ENCODE measurements at regions not wholly inside any gene's neighbourhood (a gene's known extent, or its start where the extent isn't known, plus 50 kb on each side); places are given as distances from the start of the nearest gene placed in this dataset.

DNA sequence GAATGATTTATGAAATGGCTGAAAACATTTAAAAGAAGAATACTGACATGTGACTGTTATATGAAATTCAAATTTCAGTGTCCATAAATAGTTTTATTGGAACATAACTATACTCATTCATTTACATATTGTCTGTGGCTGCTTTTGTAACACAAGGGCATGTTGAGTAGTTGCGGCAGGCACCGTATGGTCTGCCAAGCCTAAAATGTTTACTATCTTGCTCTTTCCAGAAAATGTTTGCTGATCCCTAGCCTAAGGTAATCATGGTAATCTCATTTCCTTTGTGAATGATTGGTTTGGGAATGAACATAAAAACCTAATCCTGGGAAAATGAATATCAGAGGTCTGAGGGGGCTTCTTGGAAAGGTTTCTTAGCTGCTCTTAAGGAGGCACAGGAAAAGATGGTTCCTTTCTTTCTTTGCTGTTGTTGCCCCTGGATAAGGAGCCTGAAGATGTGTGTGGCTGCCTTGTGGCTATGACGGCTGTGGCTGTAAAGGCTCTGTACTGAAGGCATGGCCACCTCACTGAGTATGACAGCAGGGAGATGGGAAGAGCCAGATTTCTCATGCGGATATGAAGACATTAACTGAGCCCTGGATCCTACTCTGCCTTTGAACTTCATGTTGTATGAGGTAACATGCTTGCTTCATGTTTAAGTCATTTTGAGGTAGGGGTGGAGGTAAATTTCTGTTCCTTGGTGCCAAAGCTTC, 419.4 kb upstream of the CLINT1 start:
- no peak overlapping the region for H3K4me3 ChIP-seq (ENCODE audit: low read length)
- no peaks in the 10 kb centered on the region for H3K36me3 ChIP-seq (ENCODE audit: insufficient read depth, low read length)
- DNase-seq (no peak), ATAC-seq (ENCODE audit: poor library complexity) (no peak)
- H3K4me1 ChIP-seq (ENCODE audit: insufficient read depth, low read length) = no peaks in the 10 kb centered on the region
- H3K9me3 Mint-ChIP-seq = no peaks in the 10 kb centered on the region
- intact Hi-C loops (cut with DNase I, micrococcal nuclease) = no loop called here
- H3K27me3 ChIP-seq (ENCODE audit: control insufficient read depth in 1 of 2, insufficient read depth in 2 of 2, low read length in 2 of 2) = no peaks in the 10 kb centered on the region
- H3K9me3 ChIP-seq (ENCODE audit: control insufficient read depth in 1 of 2, insufficient read depth in 1 of 2, low read length in 2 of 2) = no peaks in the 10 kb centered on the region
- no peak overlapping the region for H3K27ac Mint-ChIP-seq
- H3K36me3 Mint-ChIP-seq (ENCODE audit: low read depth) = no peaks in the 10 kb centered on the region
- H3K27me3 Mint-ChIP-seq = no peaks in the 10 kb centered on the region
- no peak overlapping the region for H3K27ac ChIP-seq (ENCODE audit: low read depth in 1 of 2, low read length in 2 of 2)
- ChIA-PET CTCF (interaction anchor here (0.9 kb wide), 1 partner anchor 11 kb away, joined by 3 read pairs; no protein-coding TSS in a partner anchor), POLR2A (no interaction called here)
- TF ChIP-seq, protein P1, sequence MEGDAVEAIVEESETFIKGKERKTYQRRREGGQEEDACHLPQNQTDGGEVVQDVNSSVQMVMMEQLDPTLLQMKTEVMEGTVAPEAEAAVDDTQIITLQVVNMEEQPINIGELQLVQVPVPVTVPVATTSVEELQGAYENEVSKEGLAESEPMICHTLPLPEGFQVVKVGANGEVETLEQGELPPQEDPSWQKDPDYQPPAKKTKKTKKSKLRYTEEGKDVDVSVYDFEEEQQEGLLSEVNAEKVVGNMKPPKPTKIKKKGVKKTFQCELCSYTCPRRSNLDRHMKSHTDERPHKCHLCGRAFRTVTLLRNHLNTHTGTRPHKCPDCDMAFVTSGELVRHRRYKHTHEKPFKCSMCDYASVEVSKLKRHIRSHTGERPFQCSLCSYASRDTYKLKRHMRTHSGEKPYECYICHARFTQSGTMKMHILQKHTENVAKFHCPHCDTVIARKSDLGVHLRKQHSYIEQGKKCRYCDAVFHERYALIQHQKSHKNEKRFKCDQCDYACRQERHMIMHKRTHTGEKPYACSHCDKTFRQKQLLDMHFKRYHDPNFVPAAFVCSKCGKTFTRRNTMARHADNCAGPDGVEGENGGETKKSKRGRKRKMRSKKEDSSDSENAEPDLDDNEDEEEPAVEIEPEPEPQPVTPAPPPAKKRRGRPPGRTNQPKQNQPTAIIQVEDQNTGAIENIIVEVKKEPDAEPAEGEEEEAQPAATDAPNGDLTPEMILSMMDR (IDR thresholded peaks at IDR 0.05) = no peak
- H3K4me1 Mint-ChIP-seq (ENCODE audit: low read depth) = no peaks in the 10 kb centered on the region
- no peak overlapping the region for H3K4me3 Mint-ChIP-seq

DNA sequence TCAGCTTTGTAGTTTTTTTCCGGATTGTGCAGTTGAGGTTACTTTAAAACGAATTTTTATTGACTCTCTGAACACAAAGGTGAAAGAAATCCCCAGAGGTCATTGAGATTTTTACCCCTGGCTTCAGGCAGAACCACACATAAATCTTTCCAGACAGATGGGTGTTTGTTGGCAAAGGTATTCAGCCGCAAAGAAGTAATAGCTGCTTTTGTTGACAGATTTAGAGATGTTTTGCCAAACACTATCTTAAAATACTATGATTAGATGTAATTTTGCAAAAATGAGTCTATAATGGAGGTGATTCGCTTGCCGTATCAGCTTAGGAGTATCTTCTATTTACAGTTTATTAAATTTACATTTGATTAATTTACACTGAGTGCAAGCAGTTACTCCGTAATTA, 418.3 kb upstream of the CLINT1 start:
- intact Hi-C loops (cut with DNase I, micrococcal nuclease) = no loop called here
- CTCF ChIA-PET = no interaction called here
- H3K27ac Mint-ChIP-seq = no peak overlapping the region
- no peaks in the 10 kb centered on the region for H3K9me3 Mint-ChIP-seq
- DNase-seq (no peak), ATAC-seq (ENCODE audit: poor library complexity) (no peak)
- TF ChIP-seq, protein P1 (IDR thresholded peaks at IDR 0.05) = no peak
- H3K4me3 Mint-ChIP-seq = no peak overlapping the region
- no peak overlapping the region for H3K27ac ChIP-seq (ENCODE audit: low read depth in 1 of 2, low read length in 2 of 2)
- no peak overlapping the region for H3K4me3 ChIP-seq (ENCODE audit: low read length)
- H3K4me1 ChIP-seq (ENCODE audit: insufficient read depth, low read length) = no peaks in the 10 kb centered on the region
- no peaks in the 10 kb centered on the region for H3K27me3 Mint-ChIP-seq
- H3K9me3 ChIP-seq (ENCODE audit: control insufficient read depth in 1 of 2, insufficient read depth in 1 of 2, low read length in 2 of 2) = no peaks in the 10 kb centered on the region
- no peaks in the 10 kb centered on the region for H3K4me1 Mint-ChIP-seq (ENCODE audit: low read depth)
- POLR2A ChIA-PET = no interaction called here
- H3K27me3 ChIP-seq (ENCODE audit: control insufficient read depth in 1 of 2, insufficient read depth in 2 of 2, low read length in 2 of 2) = no peaks in the 10 kb centered on the region
- no peaks in the 10 kb centered on the region for H3K36me3 ChIP-seq (ENCODE audit: insufficient read depth, low read length)
- no peaks in the 10 kb centered on the region for H3K36me3 Mint-ChIP-seq (ENCODE audit: low read depth)

DNA sequence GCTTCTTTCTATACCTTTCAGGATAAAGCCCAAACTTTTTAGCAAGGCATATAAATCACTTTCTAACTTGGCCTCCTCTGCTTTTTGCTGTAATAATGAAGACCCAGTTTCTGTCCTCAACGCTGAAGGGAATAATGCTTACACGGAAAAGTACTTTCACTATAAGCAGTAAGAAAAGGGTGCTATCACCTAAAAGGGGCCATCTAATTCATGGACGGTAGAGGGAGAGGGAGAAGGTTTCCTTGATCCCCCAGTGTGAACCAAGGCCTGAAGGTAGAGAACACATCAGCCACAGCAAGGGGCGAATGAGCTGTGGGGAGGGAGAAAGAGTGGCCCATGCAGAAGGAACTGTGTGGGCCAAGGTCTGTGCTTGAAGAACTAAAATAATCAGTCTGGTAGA, 417.7 kb upstream of the CLINT1 start:
- Histone ChIP-seq H3K27me3 (ENCODE audit: control insufficient read depth in 1 of 2, insufficient read depth in 2 of 2, low read length in 2 of 2) (no peaks in the 10 kb centered on the region), H3K36me3 (ENCODE audit: insufficient read depth, low read length) (no peaks in the 10 kb centered on the region), H3K27ac (ENCODE audit: low read depth in 1 of 2, low read length in 2 of 2) (no peak overlapping the region), H3K4me1 (ENCODE audit: insufficient read depth, low read length) (no peaks in the 10 kb centered on the region), H3K9me3 (ENCODE audit: control insufficient read depth in 1 of 2, insufficient read depth in 1 of 2, low read length in 2 of 2) (no peaks in the 10 kb centered on the region), H3K4me3 (ENCODE audit: low read length) (no peak overlapping the region)
- no peaks in the 10 kb centered on the region for H3K9me3 Mint-ChIP-seq
- ChIA-PET POLR2A (no interaction called here), CTCF (no interaction called here)
- intact Hi-C loops (cut with DNase I, micrococcal nuclease) = no loop called here
- H3K4me1 Mint-ChIP-seq (ENCODE audit: low read depth) = no peaks in the 10 kb centered on the region
- no peak for DNase-seq
- no peak overlapping the region for H3K4me3 Mint-ChIP-seq
- H3K27ac Mint-ChIP-seq = no peak overlapping the region
- TF ChIP-seq, protein P1 (IDR thresholded peaks at IDR 0.05) = no peak
- ATAC-seq (ENCODE audit: poor library complexity) = no peak
- no peaks in the 10 kb centered on the region for H3K27me3 Mint-ChIP-seq
- no peaks in the 10 kb centered on the region for H3K36me3 Mint-ChIP-seq (ENCODE audit: low read depth)

All from CD4-positive, alpha-beta T cell (primary cell).